Midbrain (tissue), 1 donor: ENCODE measurements at regions not wholly inside any gene's neighbourhood (a gene's known extent, or its start where the extent isn't known, plus 50 kb on each side); places are given as distances from the start of the nearest gene placed in this dataset.
"Not testable (repeated sequence)": the region's sequence is repeated elsewhere in the genome, so short reads cannot be mapped to it uniquely, and the experiment has no call there.

Source experiments
- DNase-seq: peaks from one replicate; lab custom pipeline; 2025; lab: John Stamatoyannopoulos, UW

- DNase-seq = no peak
These were observed 311.2 kb downstream of the SLITRK5 start for GRCh38 chr13:87982400-87982799.

GRCh38 chr13:87986639-87987250 is 315.6 kb downstream of the SLITRK5 start:
- no peak for DNase-seq

GRCh38 chr13:87998081-87998480 is 326.9 kb downstream of the SLITRK5 start:
- no peak for DNase-seq

GRCh38 chr13:87999240-87999700 is 328.1 kb downstream of the SLITRK5 start:
- no peak for DNase-seq

GRCh38 chr13:87999788-88000187 is 328.6 kb downstream of the SLITRK5 start:
- DNase-seq = no peak

- no peak for DNase-seq
These were observed 329.1 kb downstream of the SLITRK5 start for GRCh38 chr13:88000239-88000638.

GRCh38 chr13:88000787-88001186 is 329.6 kb downstream of the SLITRK5 start:
- DNase-seq = no peak

GRCh38 chr13:88005188-88005587 is 334.0 kb downstream of the SLITRK5 start:
- DNase-seq = no peak

- no peak for DNase-seq
These were observed 343.4 kb downstream of the SLITRK5 start for GRCh38 chr13:88014527-88014926.

GRCh38 chr13:88022431-88023208 is 351.4 kb downstream of the SLITRK5 start:
- no peak for DNase-seq

GRCh38 chr13:88026241-88026640 is 355.1 kb downstream of the SLITRK5 start:
- no peak for DNase-seq

- no peak for DNase-seq
These were observed 360.9 kb downstream of the SLITRK5 start for GRCh38 chr13:88031980-88032559.

GRCh38 chr13:88036205-88036604 is 365.0 kb downstream of the SLITRK5 start:
- DNase-seq = not testable (repeated sequence)

- DNase-seq = no peak
These were observed 371.3 kb downstream of the SLITRK5 start for GRCh38 chr13:88042489-88042888.

- DNase-seq = no peak
These were observed 380.7 kb downstream of the SLITRK5 start for GRCh38 chr13:88051746-88052482.

- DNase-seq = no peak
These were observed 392.6 kb downstream of the SLITRK5 start for GRCh38 chr13:88063741-88064140.

GRCh38 chr13:88066847-88067246 is 395.7 kb downstream of the SLITRK5 start:
- no peak for DNase-seq

GRCh38 chr13:88068316-88068715 is 397.1 kb downstream of the SLITRK5 start:
- DNase-seq = no peak

GRCh38 chr13:88068975-88069374 is 397.8 kb downstream of the SLITRK5 start:
- DNase-seq = no peak

- no peak for DNase-seq
These were observed 400.2 kb downstream of the SLITRK5 start for GRCh38 chr13:88071371-88071770.

GRCh38 chr13:88074794-88075510 is 403.8 kb downstream of the SLITRK5 start:
- DNase-seq = no peak

GRCh38 chr13:88085036-88085435 is 413.9 kb downstream of the SLITRK5 start:
- no peak for DNase-seq
